Smooth muscle cell of the brain vasculature (primary cell): ENCODE measurements at regions not wholly inside any gene's neighbourhood (a gene's known extent, or its start where the extent isn't known, plus 50 kb on each side); places are given as distances from the start of the nearest gene placed in this dataset.
"Not testable (repeated sequence)": the region's sequence is repeated elsewhere in the genome, so short reads cannot be mapped to it uniquely, and the experiment has no call there.

Source experiments
- DNase-seq: peaks from one replicate; pipeline ENCODE4 v3.0.0-alpha.2; 2012; ENCODE audit warnings: low read depth, low spot score

- no peak for DNase-seq
These were observed 52.6 kb downstream of the TCF20 start for GRCh38 chr22:42217752-42218280.

GRCh38 chr22:42217019-42217751 is 53.3 kb downstream of the TCF20 start:
- DNase-seq: no peak

DNA sequence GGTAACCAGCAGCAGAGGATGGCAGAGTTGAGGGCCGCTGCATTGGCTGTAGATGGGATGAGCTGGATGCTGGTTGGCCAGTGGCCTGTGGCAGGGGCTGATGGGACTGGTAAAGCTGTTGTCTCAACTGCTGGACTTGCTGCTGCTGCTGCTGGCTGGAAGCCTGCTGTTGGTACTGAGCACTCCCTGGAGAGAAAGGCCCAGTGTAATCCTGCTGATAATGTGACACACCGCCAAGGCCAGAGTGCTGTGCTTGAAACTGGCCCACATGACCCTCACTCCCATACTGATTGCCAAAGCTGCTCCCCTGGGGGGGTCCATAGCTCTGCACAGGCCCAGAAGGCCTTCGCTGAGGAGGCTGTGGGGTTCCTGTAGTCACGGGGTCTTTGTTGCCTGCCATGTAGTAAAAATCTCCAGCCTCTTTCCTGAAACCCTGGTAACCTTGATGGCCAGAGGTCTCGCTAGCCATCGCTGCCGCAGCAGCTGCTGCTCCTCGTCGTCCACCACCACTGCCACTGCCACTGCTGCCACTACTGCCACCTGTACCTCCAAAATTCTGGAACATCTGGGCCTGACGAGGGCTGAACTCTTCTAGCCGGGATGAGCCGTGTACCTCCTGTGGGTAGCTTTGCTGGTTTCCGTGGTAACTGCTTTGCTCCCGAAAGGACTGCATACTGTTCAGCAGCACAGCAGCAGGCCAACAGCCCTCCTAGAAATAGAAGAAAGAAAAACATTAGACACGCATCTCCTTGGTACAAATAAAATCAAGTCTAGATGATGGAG is 55.6 kb downstream of the TCF20 start:
- peak; percentile 57 for DNase-seq

- DNase-seq: no peak
These were observed 62.1 kb downstream of the TCF20 start for GRCh38 chr22:42208362-42208761.

DNA sequence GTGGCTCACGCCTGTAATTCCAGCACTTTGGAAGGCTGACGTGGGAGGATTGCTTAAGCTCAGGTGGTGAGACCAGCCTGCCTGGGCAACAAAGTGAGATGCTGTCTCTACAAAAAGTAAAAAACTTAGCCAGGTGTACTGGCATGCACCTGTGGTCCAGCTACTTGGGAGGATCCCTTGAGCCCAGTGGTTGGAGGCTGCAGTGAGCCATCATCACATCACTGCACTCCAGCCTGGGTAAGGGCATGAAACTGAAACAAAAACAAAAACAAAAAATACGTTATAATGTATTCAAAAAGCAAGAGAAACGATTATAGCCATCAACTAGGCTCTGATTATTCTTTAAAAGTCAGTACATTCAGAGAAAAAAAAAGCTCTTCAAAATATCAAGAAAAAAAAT is 62.5 kb downstream of the TCF20 start:
- no peak for DNase-seq

- DNase-seq: no peak
These were observed 66.8 kb downstream of the TCF20 start for GRCh38 chr22:42203609-42204008.

GRCh38 chr22:42202669-42203068 is 67.8 kb downstream of the TCF20 start:
- no peak for DNase-seq

DNA sequence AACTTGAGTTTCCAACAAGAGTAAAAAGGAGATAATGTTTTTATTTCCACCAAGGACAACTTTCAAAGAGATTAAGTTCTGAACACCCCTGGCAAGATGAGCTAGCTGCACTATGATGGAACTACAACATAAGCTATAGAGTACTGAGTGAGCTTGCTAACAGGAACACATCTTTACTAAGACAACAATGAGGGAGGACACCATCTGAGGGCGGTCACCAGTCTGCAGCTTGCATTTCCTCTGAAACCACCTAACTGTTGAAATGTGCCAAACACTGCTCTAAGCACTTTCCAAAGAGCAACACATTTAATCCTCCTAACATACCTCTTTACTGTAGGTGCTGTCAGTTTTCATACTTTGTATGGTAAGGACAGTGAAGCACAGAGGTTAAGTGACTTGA is 68.4 kb downstream of the TCF20 start:
- no peak for DNase-seq

DNA sequence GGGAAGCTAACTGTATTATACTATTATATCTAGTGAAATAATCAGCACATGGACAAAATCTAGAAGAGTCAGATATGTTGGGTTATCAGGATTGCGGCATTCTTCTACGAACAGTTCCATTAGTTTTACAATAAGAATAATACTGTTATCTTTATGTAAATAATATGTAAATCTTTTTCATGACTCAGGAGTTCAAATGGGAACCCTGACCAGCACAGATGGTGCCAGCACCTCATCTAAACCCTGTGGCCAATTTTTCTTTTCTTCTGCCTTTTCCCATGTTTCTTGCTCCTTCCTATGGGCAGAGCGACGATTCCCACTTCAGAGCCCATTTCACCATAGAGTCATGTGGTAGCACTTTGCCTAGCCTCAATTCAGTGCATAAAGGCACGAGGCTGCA is 68.4 kb upstream of the CYP2D6 start:
- DNase-seq: no peak

DNA sequence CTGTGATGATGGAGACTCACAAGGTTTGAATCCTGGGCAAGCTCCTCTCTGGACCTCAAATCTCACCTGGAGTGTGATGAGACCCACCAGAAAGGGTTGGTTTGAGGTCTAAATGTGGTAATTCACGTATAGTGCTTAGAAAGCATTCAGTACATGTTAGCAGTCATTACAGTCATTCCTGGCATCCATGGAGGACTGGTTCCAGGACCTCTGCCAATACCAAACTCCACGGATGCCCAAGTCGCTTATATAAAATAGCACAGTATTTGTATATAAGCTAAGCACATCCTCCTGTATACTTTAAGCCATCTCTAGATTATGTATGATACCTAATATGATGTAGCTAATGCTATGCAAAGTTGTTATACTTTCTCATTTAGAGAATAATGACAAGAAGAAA is 67.6 kb upstream of the CYP2D6 start:
- no peak for DNase-seq

DNA sequence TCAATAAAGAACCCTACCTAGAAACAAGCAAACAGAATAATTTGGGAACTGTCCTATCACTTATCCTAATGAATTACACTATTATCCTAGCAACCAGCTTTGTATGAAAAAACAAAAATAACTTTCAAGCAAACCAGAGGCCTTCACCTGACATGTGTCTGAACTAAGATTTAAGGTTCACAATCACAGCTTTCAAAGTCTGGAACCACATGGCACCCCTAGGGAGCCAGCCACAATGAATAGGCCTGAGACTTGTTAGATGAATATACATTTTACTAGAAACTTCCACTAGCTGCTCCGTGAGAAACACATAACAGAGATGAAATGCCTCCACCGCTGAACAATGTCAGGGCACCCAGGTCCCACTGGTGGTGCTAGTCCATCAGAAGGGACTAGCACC is 65.8 kb upstream of the CYP2D6 start:
- no peak for DNase-seq

DNA sequence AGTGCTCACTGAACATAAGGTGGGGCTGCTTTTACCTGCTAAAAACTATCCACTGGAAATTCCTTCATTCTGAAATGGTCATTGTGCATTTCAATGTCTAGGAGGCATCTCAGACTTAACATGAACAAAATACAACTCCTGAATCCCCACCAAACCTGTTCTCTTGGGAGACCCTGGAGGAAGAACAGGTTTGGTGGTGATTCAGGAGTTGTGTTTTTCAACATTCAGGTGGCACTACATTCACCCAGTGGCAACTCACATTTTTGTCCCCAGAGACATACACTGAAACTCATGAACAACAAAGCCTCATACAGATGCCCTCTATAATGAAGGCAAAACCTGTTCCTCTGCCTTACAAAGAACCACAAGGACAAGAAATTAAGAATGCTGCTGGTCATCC is 64.3 kb upstream of the CYP2D6 start:
- no peak for DNase-seq

DNA sequence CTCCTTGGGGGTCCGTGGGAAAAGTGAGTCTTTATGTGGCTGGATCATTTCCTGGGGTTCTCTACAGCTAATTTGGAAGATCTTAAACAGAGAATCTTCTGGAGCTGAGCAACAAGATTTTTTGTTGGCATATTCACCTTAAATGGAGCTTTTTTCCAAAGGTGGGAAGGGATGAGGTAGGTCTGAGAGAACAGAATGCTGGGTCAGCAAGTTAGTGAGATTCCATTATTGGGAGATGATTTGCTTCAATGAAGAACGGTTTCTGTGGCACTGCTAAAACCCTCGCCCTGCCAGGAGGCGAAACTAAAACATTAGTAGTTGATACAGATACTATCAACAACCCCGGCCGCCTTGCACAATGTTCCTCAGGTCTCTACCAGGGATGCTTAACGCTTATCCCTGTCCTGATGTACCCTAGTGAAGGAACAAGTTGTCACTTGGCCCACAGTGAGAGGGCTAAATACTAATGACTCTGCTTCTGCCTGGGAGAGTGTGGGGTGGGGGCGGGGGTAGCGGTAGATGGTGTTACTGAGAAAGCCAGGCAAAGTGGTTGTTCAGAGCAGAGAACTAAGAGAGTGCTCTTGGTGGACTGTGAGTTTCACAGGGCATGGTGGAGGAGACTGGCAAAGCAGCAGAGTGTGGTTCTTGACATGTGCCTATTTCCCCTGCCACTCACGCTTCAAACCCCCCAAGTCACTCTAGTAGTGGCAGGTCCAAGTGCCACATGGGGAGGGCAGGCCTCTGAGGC is 63.7 kb upstream of the CYP2D6 start:
- no peak for DNase-seq

DNA sequence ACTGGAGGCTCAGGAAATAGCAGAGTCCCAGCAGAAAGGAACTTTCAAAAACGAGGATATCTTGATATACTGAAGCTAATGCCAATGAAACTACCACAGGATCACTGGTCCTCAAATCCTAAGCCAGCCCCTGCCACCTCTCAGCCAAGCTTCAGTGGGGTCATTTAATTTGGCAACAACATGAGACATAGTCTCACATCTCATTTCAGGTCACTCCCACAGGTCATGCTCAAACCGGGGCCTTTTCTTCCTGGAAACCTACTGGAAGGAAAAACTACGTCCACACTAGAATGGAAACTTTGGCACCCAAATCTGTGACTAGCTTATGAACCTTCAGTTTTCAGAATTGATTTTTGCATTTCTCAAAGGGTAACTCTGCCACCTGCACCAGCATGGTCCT is 61.9 kb upstream of the CYP2D6 start:
- no peak for DNase-seq

DNA sequence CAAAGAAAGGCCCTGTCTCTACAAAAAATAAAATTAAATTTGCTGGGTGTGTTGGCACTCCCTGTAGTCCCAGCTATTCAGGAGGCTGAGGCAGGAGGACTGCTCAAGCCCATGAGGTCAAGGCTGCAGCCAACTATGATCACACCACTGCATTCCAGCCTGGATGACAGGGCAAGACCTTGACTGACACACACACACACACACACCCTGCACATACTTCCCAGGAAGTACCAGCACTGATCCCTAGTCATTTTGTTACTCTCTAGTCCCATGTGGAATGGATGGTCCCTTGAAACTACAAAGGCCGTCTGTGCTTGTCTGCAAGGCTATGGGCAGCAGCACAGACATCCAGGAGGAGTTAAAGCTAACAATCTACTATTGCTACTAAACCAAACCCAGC is 59.7 kb upstream of the CYP2D6 start:
- no peak for DNase-seq

GRCh38 chr22:42189761-42190160 is 59.2 kb upstream of the CYP2D6 start:
- DNase-seq: no peak

DNA sequence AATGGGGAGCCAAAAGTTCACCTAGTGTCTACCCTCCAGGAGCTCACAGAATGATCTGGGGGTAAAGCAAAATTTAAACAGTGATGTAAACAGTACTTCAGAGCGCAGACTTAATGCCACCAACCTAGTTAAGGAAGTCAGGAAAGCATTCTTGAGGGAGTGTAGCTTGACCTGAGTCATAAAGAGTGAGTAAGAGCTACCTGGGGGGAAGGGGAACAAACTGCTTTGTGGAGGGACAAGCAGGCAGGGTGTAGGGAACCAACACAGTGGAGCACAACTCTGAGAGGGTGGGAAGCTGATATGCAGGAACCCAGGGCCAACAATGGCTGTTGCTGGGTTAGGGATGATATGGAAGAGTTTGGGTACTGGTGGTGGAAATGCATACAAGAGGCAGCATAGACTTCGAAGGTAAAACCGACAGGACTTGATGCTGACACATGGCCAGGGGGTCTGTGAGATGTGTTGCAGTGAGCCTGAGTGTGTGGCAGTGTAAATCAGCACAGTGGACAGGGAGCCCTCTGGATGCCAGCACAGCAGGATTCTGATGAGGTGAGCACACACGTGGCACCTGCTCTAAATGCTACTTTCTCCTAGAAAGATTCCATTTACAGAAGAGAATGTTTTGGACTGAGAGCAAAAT is 58.3 kb upstream of the CYP2D6 start:
- no peak for DNase-seq

- DNase-seq: no peak
These were observed 57.0 kb upstream of the CYP2D6 start for GRCh38 chr22:42187646-42188045.

DNA sequence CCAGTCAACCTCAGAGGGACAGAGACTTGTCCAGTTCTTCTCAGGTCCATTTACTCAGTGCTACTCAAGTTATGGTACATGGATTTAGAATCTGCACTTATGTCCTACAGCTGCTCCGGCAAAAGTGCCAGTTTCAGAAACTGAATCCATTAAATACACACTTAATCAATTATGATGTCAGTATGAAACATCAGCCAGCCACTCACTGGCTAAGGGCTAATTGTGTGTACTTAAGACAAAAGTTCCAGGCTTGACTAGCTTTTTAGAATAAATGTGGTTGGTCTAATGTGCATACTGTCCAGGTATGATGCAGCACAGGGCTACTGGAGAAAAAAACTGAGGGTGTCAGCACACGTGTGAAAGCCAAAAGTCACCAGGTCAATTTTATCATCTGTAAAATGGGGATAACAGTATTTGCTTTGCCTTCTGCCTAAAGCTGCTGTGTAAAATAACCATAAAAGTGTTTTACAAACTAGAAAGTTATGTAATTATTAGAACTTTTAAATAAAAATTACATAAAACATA is 55.4 kb upstream of the CYP2D6 start:
- DNase-seq: no peak

DNA sequence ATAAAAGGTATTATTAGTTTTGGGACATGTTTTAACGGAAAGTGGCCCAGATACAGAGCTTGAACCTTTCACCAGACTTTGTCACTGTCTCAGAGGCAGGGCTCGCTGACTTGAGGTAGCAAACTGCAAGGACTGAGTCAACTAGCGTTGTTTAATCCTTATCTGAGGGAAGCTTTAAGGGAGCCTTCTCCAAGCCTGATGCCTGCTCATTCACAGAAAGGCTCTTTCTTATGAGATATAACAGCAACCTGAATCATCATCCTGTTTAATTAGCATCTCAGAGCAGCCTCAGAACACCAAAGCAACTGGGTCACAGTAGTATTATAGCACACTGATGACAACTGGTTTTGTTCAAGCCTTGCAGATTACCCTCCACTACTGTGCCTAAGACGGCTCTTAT is 54.2 kb upstream of the CYP2D6 start:
- DNase-seq: no peak

DNA sequence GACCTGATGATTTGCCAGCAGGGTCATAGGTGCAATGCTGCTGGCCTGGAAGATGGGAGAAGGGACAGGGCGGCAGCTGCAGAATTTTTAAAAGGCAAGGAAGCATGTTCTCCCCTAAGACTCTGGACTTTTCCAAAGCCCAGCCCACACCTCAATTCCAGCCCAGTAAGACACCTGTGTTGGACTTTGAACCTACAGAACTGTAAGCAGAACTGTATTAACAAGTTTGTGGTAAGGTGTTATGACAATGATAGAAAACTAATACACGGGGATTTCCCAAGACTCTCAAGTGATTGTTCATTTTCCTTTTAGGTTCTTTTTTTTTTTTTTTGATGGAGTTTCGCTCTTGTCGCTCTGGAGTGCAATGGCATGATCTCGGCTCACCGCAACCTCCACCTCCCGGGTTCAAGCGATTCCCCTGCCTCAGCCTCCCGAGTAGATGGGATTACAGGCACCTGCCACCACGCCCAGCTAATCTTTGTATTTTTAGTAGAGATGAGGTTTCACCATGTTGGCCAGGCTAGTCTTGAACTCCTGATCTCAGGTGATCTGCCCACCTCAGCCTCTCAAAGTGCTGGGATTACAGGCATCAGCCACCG is 53.0 kb upstream of the CYP2D6 start:
- DNase-seq: not testable (repeated sequence)
